GM21723 (cell line): ENCODE measurements at regions not wholly inside any gene's neighbourhood (a gene's known extent, or its start where the extent isn't known, plus 50 kb on each side); places are given as distances from the start of the nearest gene placed in this dataset.
"Not testable (repeated sequence)": the region's sequence is repeated elsewhere in the genome, so short reads cannot be mapped to it uniquely, and the experiment has no call there.

Source experiments
- ATAC-seq: cut with Tn5 transposase; IDR thresholded peaks from one replicate; pipeline ENCODE4 v1.9.1; 2021; ENCODE audit warnings: mild to moderate bottlenecking, moderate library complexity; ENCODE audit not compliant: unreplicated experiment

GRCh38 chr19:30066781-30067759, 125.0 kb downstream of the URI1 start:
- ATAC-seq = no peak

- ATAC-seq = not testable (repeated sequence)
These were observed 126.0 kb downstream of the URI1 start for GRCh38 chr19:30067956-30068506.

DNA sequence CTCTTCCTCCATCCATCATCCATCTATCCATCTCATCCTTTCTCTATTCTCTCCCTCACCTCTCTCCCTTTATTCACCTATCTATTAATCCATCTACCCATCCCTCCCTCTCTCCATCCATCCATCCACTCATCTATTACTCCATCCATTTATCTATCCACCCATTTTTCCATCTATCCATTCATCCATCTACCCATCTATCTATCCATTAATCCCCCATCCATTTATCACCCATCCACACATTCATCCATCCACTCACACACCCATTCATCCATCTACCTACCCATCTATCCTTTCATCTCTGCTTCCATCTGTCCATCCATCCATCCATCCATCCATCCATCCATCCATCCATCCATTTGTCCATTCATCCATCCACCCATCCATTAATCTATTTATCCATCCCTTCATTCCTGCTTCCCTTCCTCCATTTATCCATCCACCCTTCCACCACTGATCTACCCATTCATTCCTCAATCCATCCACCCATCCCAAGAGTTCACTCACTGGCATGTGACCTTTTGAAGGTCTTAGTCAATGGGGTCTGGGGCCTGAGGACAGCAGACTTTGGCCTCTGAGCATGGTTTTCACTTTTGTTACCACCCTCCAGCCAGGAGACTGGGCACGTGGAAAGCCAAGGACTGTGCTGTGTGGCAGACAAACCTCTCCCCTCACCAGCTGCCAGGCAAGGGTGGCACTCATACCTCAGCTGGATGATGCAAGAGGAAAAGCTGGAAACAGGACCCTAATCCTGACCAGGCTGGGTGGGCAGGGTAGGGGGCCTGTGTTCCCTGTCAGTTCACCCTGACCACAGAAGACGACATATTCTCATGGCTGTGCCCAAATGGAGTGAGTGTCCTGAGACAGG, 126.7 kb downstream of the URI1 start:
- ATAC-seq = no peak

DNA sequence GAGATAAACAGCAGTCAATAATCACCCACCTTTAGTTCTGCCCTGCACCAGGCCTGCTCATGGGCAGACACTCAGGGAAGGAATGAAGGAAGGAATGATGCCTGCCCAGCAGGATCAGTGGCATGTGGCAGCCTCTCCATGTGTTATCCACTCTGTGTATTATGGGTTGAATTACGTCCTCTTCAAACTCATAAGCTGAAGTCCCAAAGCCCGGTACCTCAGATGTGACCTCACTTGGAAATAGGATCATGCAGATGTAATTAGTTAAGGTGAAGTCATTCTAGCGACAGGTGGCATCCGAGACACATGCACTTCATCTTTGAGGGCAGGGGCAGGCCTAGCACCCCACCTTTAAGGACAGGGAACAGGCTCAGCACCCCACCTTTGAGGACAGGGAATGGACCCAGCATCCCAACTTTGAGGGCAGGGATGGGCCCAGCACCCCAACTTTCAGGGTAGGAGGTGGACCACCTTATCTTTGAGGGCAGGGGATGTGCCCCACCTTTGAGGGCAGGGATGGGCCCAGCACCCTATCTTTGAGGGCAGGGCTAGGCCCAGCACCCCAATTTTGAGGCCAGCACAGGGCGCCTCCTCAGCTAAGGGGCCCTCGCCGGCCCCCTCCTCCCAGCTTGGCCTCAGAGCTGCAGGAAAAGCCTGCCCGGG, 127.6 kb downstream of the URI1 start:
- no peak for ATAC-seq

DNA sequence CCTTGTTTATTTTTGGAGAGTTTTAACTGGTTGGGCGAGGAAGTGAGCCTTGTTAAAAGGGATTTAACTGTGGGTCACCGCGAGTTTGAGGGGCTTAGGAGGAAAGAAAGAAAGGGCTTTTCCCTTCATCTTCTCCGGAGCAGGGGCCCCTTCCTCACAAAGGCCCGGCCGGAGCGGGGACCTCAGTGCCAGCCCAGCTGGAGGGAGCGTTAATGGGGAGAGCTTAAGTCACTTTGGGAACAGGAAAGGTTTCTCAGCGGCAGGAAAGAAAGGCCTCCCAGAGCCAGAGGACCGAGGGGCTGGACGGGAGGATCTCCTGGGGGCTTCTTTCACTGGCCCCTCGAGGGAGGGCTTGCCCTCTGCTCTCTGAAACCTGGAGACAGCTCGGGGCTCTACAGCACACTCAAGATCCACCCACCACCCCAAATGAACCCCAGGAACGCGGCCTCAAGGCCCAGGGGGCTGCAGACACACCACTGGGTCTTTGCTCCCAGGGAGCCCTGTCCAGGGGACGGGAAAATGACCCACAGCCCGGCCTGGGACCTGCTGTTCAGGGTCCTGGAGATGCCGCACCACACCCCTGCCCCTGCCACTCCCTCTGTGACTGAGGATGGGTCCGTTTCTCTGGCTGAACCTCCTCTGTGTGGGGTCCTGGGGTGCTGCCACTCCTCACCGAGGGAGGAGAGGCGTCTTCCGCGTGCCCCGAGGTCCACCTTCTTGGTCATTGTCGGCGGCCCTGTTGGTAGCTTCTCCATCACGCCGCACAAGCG, 128.3 kb downstream of the URI1 start:
- no peak for ATAC-seq

DNA sequence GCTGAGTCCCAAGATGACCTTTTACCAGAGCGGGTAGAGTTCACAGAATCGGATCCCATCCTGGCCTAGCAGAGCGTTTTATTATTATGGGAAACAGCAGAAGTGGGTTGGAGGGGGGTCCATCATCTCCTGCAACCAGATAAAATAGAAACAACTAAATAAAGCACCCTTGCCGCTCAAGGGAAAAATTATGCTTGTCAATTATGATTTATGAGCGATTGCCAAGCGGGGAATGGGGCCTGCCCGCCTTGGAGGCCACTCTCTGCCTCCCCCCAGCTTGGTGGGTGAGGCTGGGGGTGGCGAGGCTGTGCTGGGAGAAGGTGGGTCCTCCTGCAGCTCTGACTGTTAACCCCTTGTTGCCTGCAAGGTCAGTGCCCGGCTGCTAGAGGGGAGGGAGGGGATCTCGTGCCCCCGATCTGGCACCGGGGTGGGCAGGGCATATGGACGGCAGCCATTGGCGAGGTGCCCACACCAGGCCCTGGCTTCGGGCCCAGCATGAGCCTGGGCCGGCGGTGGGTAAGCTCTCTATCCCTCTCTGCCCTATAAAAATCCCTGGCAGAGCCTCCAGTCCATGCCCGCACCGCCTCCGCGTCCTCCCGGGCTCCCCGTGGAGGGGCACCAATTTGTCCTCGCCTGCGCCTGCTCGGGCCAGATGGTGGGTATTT, 129.1 kb downstream of the URI1 start:
- no peak for ATAC-seq

DNA sequence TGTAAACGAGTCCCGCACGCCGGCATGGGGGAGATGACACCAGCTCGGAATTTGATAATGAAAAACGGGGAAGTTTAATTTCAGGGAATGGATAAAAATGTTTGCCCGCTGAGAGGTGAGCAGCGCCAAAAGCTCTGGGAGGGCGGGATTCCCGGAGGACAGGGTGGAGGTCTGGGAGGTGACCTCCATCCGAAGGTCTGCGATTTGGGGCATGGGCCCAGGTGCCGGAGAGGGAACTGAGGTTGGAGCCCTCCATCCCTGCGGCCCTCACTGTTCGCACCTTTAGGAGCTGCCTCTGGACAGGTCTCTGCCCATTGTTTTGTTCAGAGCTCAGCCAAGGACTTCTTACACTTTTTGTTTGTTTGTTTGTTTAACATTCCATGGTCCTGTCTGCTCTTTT, 129.8 kb downstream of the URI1 start:
- ATAC-seq = no peak

DNA sequence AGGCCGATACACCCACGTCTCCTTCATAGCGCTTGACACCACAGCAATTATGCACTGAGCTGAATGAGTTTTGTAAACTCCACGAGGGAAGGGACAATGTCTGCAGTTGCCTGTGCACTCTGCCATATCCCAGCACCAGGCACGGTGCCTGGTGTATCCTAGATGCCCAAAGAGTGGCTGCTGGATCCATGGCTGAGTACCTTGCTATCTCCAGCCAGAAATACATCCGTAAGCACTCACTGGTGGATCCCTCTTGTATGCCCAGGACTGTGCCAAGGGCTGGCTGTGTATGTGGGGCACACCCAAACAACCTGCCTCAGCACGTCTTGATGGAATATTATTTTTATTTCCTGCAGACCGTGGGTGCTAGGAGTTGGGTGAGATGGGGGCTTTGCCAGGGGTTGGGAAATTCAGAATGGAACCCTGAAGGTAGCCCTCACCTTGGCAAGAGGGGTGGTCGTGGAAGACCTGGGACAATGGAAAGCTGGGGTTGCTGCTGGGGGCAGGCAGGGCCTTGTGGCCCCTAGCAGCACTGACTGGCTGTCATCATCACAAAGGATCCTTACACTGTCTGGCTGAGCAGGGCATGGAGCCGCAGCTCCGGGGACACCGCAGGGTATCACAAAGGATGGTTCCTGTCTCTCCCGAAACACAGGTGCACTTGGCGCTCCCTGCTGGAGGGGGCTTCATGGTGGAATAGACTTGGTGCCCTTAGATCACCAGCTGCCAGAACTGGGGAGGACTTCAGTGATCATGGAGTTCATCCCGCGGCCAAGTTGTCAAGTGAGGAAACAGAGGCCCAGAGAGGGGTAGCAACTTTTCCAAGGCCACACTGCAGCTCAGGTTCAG, 131.3 kb downstream of the URI1 start:
- no peak for ATAC-seq

- no peak for ATAC-seq
These were observed 132.1 kb downstream of the URI1 start for GRCh38 chr19:30074096-30074495.

DNA sequence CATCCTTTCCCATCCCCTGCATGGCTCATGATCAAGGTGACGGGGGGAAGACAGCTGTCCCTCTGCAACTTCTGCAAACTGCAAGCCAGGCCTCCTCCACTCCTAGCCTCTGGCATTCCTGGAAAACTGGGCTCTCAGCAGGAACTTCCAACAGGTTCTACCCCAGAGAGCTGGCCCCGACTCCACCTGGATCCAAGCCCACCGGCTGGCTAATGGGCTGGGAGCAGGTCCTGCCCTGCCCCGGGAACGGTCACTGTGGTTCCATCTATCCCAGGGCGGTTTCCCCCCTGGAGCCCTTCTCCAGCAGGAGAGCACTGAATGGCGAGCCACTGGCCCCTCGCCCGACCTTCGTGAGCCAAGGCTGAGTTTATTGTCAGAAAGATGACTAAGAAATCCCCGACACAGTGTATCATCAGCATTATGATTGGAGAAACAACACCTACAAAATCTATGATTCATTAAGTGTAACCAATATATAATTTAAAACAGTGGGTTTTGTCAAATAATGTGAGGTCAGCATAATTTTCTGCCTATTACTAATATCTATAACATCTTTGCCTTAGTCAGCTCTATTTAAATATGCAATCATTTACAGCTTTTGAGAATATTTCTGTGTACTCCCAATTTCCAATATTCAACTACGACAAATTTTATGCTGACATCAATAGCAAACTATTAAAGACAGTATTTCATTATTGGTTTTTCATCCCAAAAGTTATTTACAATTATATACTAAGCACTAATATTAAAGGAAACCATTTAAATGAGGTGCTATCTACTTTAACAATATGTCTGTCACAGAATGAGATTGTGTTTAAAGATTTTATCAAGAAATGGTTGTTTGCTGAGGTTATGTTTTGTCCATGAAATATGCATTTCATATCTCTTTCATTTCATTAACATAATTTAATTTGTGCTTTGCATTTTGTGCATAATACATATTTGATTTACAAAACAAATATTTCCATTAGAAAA, 133.0 kb downstream of the URI1 start:
- no peak for ATAC-seq

DNA sequence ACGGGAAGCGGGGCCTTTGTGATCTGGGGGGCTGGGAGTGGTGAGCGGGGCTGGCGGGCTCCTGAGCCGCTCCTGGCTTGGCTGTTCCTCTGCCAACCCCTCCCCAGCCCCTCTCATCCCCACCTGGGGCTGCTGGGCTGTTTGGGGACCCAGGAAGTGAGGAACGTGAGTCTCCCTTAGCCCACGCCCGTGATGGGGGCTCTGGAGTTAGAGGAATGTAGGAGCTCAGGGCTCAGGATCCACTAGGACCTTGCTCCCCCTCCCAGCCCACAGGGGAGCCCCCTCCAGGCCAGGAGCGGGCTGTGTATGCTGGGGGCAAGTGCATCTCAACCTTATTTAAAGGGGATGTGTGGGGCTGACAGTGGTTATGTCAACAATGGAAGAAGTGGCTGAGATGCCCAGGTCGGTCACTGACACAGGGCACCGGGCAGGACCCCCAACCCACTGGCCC, 134.1 kb downstream of the URI1 start:
- no peak for ATAC-seq

- ATAC-seq = no peak
These were observed 135.0 kb downstream of the URI1 start for GRCh38 chr19:30076751-30077670.

DNA sequence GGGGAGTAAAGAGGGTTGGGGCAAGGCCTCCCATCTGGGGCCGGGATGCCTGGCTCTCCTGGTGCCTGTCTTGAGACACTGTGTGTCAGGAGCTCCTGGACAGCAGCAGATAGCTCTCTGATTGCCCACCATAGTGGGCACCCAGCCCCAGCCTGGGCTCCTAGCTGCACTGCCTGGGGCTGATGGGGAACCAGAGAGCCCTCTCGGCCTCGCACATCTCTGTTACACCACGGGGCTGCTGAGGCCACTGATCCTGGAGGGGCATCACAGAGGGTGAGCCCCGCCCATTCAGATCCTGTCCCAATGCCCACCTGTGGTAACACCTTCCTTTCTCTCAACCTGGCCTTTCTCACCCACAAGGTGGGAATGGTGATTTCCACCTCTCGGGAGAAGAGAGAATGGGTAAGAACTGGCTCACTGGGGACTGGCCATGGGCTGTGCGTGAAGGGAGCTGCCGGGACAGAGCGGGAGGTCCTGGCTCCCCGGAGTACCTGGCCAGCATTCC, 135.9 kb downstream of the URI1 start:
- ATAC-seq = no peak

GRCh38 chr19:30078381-30078910, 136.4 kb downstream of the URI1 start:
- ATAC-seq = no peak

- ATAC-seq = no peak
These were observed 137.2 kb downstream of the URI1 start for GRCh38 chr19:30079200-30079599.

DNA sequence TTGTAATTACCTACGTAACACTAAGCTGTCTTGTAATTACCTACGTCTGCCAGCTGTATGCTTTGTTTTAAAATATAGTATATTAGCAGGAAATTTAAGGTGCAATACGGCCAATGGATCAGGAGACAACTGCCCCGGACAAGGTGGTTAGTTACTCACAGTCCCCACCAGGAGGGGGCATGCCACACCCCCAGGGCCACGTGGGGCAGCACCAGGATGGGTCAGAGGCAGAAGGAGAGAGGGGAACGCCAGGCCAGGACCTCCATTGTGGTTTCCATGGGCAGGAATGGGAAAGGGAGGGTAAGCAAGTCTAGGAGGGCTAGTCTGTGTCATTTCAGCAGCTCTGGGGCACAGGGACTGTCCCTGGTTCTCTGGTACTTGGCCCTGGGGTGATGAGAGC, 140.1 kb downstream of the URI1 start:
- no peak for ATAC-seq
